A172 (cell line): ENCODE measurements at regions not wholly inside any gene's neighbourhood (a gene's known extent, or its start where the extent isn't known, plus 50 kb on each side); places are given as distances from the start of the nearest gene placed in this dataset.
A peak's percentile ranks its signal among the peaks of the same experiment; 100 is the strongest.
"Not testable (repeated sequence)": the region's sequence is repeated elsewhere in the genome, so short reads cannot be mapped to it uniquely, and the experiment has no call there.

ENCODE experiments used
- DNase-seq: peaks from one replicate; pipeline ENCODE4 v3.0.0-alpha.2; 2015; ENCODE audit warnings: low spot score

GRCh38 chr6:111925296-111925695 lies 52.0 kb upstream of the FYN start:
- DNase-seq: peak; percentile 70

- DNase-seq: no peak
These were observed 53.6 kb upstream of the FYN start for GRCh38 chr6:111926731-111927302.

GRCh38 chr6:111927321-111927720 lies 54.1 kb upstream of the FYN start:
- no peak for DNase-seq

- no peak for DNase-seq
These were observed 54.9 kb upstream of the FYN start for GRCh38 chr6:111928139-111928538.

- not testable (repeated sequence) for DNase-seq
These were observed 61.4 kb upstream of the FYN start for GRCh38 chr6:111934611-111935010.

GRCh38 chr6:111936718-111937117 lies 63.5 kb upstream of the FYN start:
- DNase-seq: no peak

GRCh38 chr6:111938710-111939109 lies 65.5 kb upstream of the FYN start:
- DNase-seq: peak; percentile 47

GRCh38 chr6:111939902-111940301 lies 66.7 kb upstream of the FYN start:
- no peak for DNase-seq

GRCh38 chr6:111940801-111941200 lies 67.5 kb upstream of the FYN start:
- no peak for DNase-seq

GRCh38 chr6:111941686-111942330 lies 68.6 kb upstream of the FYN start:
- DNase-seq: no peak

- no peak for DNase-seq
These were observed 69.3 kb upstream of the FYN start for GRCh38 chr6:111942561-111942960.

- DNase-seq: no peak
These were observed 70.0 kb upstream of the FYN start for GRCh38 chr6:111943266-111943665.

GRCh38 chr6:111943726-111944125 lies 70.5 kb upstream of the FYN start:
- no peak for DNase-seq

- no peak for DNase-seq
These were observed 71.3 kb upstream of the FYN start for GRCh38 chr6:111944541-111944940.

- no peak for DNase-seq
These were observed 76.3 kb upstream of the FYN start for GRCh38 chr6:111949546-111949945.

- DNase-seq: not testable (repeated sequence)
These were observed 76.7 kb upstream of the FYN start for GRCh38 chr6:111949984-111950383.

- no peak for DNase-seq
These were observed 77.6 kb upstream of the FYN start for GRCh38 chr6:111950661-111951496.

- no peak for DNase-seq
These were observed 78.3 kb upstream of the FYN start for GRCh38 chr6:111951497-111952085.

- DNase-seq: no peak
These were observed 79.0 kb upstream of the FYN start for GRCh38 chr6:111952274-111952673.

GRCh38 chr6:111952821-111953540 lies 79.7 kb upstream of the FYN start:
- DNase-seq: peak; percentile 38

- no peak for DNase-seq
These were observed 82.8 kb upstream of the FYN start for GRCh38 chr6:111956098-111956497.
